ENCODE measurements at regions not wholly inside any gene's neighbourhood (a gene's known extent, or its start where the extent isn't known, plus 50 kb on each side); places are given as distances from the start of the nearest gene placed in this dataset.

DNA sequence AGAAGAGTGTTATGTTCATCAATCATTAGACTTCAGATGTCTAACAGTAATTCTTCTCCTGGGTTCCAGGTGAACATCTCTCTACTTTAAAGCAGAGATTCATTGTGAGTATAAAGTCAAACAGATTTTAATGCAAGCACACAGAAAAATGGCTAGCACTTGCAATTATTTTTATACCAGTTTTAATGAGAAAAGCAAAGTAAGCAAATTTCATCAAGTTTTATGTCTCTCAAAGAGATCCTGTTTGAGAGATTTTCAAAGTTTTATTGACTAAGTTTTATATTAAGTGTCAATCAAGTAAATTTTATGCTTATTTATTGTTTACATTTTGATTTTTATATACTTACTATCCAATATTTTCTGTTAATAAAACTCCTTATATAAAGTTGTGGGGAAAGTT is 1628.5 kb downstream of the HACE1 start:
- H3K4me1 ChIP-seq (ENCODE audit: insufficient read depth, insufficient read length), result no peaks in the 10 kb centered on the region
- H3K9ac ChIP-seq (ENCODE audit: insufficient read length, low read depth), result no peak overlapping the region
- no peaks in the 10 kb centered on the region for H3K27me3 ChIP-seq (ENCODE audit: insufficient read depth, insufficient read length)
- H3K36me3 ChIP-seq (ENCODE audit: insufficient read depth, insufficient read length, low read length), result no peaks in the 10 kb centered on the region
- H3K9me3 ChIP-seq (ENCODE audit: insufficient read depth, low read length), result peaks cover 15% of the 10 kb centered on the region; the same call in 1 of the 2 replicates
- no peak overlapping the region for H3K4me3 ChIP-seq (ENCODE audit: insufficient read length, low read depth)
- no peak for DNase-seq (ENCODE audit: low read depth, low spot score)
- TF ChIP-seq SUZ12 (IDR thresholded peaks at IDR 0.05; ENCODE audit: extremely low read depth, insufficient read depth, insufficient read length) (no peak), ZNF274 (IDR thresholded peaks at IDR 0.05; ENCODE audit: low read depth, low read length) (no peak), YY1 (IDR thresholded peaks at IDR 0.05; ENCODE audit: insufficient read depth, insufficient read length) (no peak)

DNA sequence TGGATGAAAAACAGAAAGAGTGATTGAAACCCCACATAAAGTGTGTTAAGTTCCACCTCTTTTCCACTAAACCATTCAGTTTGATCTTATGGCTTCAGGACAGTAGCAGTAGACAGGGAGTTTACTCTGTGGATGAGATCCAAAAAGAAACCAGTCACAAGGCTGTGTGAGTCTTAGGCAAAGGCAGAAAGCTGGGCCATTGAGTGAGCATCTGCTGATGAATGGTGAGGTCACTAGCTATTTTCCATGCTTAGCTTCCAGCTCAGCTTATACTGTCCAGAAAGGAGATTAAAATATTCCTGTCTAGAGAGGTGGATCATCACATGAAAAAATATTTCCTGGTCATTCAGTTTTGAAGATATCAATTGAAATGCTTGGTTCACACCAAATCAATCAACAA is 1643.9 kb downstream of the HACE1 start:
- Histone ChIP-seq H3K9ac (ENCODE audit: insufficient read length, low read depth) (no peak overlapping the region), H3K4me3 (ENCODE audit: insufficient read length, low read depth) (no peak overlapping the region), H3K27me3 (ENCODE audit: insufficient read depth, insufficient read length) (no peaks in the 10 kb centered on the region), H3K4me1 (ENCODE audit: insufficient read depth, insufficient read length) (no peaks in the 10 kb centered on the region), H3K9me3 (ENCODE audit: insufficient read depth, low read length) (no peaks in the 10 kb centered on the region), H3K36me3 (ENCODE audit: insufficient read depth, insufficient read length, low read length) (no peaks in the 10 kb centered on the region)
- TF ChIP-seq ZNF274 (IDR thresholded peaks at IDR 0.05; ENCODE audit: low read depth, low read length) (no peak), SUZ12 (IDR thresholded peaks at IDR 0.05; ENCODE audit: extremely low read depth, insufficient read depth, insufficient read length) (no peak), YY1 (IDR thresholded peaks at IDR 0.05; ENCODE audit: insufficient read depth, insufficient read length) (no peak)
- no peak for DNase-seq (ENCODE audit: low read depth, low spot score)

- H3K4me1 ChIP-seq (ENCODE audit: insufficient read depth, insufficient read length), result no peaks in the 10 kb centered on the region
- H3K9me3 ChIP-seq (ENCODE audit: insufficient read depth, low read length), result no peaks in the 10 kb centered on the region
- H3K27me3 ChIP-seq (ENCODE audit: insufficient read depth, insufficient read length), result no peaks in the 10 kb centered on the region
- H3K4me3 ChIP-seq (ENCODE audit: insufficient read length, low read depth), result no peak overlapping the region
- no peaks in the 10 kb centered on the region for H3K36me3 ChIP-seq (ENCODE audit: insufficient read depth, insufficient read length, low read length)
- TF ChIP-seq YY1 (IDR thresholded peaks at IDR 0.05; ENCODE audit: insufficient read depth, insufficient read length) (no peak), SUZ12 (IDR thresholded peaks at IDR 0.05; ENCODE audit: extremely low read depth, insufficient read depth, insufficient read length) (no peak), ZNF274 (IDR thresholded peaks at IDR 0.05; ENCODE audit: low read depth, low read length) (no peak)
- DNase-seq (ENCODE audit: low read depth, low spot score), result no peak
- H3K9ac ChIP-seq (ENCODE audit: insufficient read length, low read depth), result no peak overlapping the region
Observed at GRCh38 chr6:103210686-103211085, 1649.0 kb downstream of the HACE1 start.

DNA sequence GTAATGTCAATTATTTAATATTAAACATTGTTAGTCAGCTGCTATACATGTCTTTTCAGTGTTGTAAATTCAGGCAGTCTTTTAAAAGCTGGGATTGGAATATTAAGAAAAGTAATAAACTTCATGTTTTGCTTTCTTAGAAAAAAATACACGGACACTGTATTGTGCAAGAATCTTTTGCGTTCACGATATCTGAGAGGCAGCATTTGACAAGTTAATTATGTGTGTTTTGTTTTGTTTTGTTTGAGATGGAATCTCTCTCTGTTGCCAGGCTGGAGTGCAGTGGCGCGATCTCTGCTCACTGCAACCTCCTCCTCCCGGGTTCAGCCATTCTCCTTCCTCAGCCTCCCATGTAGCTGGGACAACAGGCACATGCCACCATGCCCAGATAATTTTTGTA is 1661.3 kb downstream of the HACE1 start:
- TF ChIP-seq SUZ12 (IDR thresholded peaks at IDR 0.05; ENCODE audit: extremely low read depth, insufficient read depth, insufficient read length) (no peak), YY1 (IDR thresholded peaks at IDR 0.05; ENCODE audit: insufficient read depth, insufficient read length) (no peak), ZNF274 (IDR thresholded peaks at IDR 0.05; ENCODE audit: low read depth, low read length) (no peak)
- Histone ChIP-seq H3K27me3 (ENCODE audit: insufficient read depth, insufficient read length) (no peaks in the 10 kb centered on the region), H3K36me3 (ENCODE audit: insufficient read depth, insufficient read length, low read length) (no peaks in the 10 kb centered on the region), H3K4me1 (ENCODE audit: insufficient read depth, insufficient read length) (no peaks in the 10 kb centered on the region), H3K4me3 (ENCODE audit: insufficient read length, low read depth) (no peak overlapping the region), H3K9ac (ENCODE audit: insufficient read length, low read depth) (no peak overlapping the region), H3K9me3 (ENCODE audit: insufficient read depth, low read length) (no peaks in the 10 kb centered on the region)
- DNase-seq (ENCODE audit: low read depth, low spot score), result no peak

DNA sequence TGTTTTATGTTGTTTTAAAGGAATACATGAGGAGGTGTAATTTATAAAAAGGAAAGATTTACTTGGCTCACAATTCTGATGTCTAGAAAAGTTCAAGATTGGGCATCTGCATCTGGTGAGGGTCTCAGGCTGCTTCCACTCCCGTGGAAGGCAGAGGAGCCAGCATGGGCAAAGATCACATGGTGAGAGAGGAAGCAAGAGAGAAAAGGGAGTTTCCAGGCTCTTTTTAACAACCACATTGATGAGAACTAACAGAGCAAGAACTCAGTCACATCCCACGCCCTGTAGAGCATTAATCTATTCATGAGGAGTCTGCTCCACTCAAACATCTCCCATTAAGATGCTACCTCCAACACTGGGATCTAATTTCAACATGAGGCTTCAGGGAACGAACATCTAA is 1666.3 kb downstream of the HACE1 start:
- no peak overlapping the region for H3K9ac ChIP-seq (ENCODE audit: insufficient read length, low read depth)
- H3K4me3 ChIP-seq (ENCODE audit: insufficient read length, low read depth), result no peak overlapping the region
- H3K36me3 ChIP-seq (ENCODE audit: insufficient read depth, insufficient read length, low read length), result no peaks in the 10 kb centered on the region
- TF ChIP-seq SUZ12 (IDR thresholded peaks at IDR 0.05; ENCODE audit: extremely low read depth, insufficient read depth, insufficient read length) (no peak), YY1 (IDR thresholded peaks at IDR 0.05; ENCODE audit: insufficient read depth, insufficient read length) (no peak), ZNF274 (IDR thresholded peaks at IDR 0.05; ENCODE audit: low read depth, low read length) (no peak)
- no peaks in the 10 kb centered on the region for H3K9me3 ChIP-seq (ENCODE audit: insufficient read depth, low read length)
- no peaks in the 10 kb centered on the region for H3K4me1 ChIP-seq (ENCODE audit: insufficient read depth, insufficient read length)
- DNase-seq (ENCODE audit: low read depth, low spot score), result no peak
- H3K27me3 ChIP-seq (ENCODE audit: insufficient read depth, insufficient read length), result no peaks in the 10 kb centered on the region

- no peak overlapping the region for H3K9ac ChIP-seq (ENCODE audit: insufficient read length, low read depth)
- no peaks in the 10 kb centered on the region for H3K4me1 ChIP-seq (ENCODE audit: insufficient read depth, insufficient read length)
- TF ChIP-seq YY1 (IDR thresholded peaks at IDR 0.05; ENCODE audit: insufficient read depth, insufficient read length) (no peak), SUZ12 (IDR thresholded peaks at IDR 0.05; ENCODE audit: extremely low read depth, insufficient read depth, insufficient read length) (no peak), ZNF274 (IDR thresholded peaks at IDR 0.05; ENCODE audit: low read depth, low read length) (no peak)
- no peaks in the 10 kb centered on the region for H3K9me3 ChIP-seq (ENCODE audit: insufficient read depth, low read length)
- no peak overlapping the region for H3K4me3 ChIP-seq (ENCODE audit: insufficient read length, low read depth)
- H3K36me3 ChIP-seq (ENCODE audit: insufficient read depth, insufficient read length, low read length), result no peaks in the 10 kb centered on the region
- H3K27me3 ChIP-seq (ENCODE audit: insufficient read depth, insufficient read length), result no peaks in the 10 kb centered on the region
- no peak for DNase-seq (ENCODE audit: low read depth, low spot score)
Observed at GRCh38 chr6:103191391-103192093, 1668.2 kb downstream of the HACE1 start.

DNA sequence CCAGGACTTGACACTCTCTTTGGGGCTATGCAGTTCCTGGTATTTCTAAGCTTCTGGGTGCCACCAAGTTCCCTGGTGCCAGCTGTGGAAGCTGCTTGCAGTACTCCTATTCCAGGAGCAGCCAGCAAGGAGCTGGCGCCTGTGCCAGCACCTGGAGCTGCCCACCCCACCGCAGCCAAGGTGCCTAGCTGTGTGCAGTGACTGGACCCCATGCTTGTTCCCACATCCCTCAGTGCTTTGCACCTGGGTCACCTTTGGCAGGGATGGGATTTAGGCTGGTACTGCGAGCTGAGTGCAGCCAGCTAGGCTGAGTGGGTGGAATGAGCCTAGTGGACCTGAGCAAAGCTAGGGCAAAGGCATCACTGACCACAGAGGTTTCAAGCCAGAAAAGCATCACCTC is 1674.9 kb downstream of the HACE1 start:
- DNase-seq (ENCODE audit: low read depth, low spot score), result no peak
- Histone ChIP-seq H3K9me3 (ENCODE audit: insufficient read depth, low read length) (no peaks in the 10 kb centered on the region), H3K4me3 (ENCODE audit: insufficient read length, low read depth) (no peak overlapping the region), H3K36me3 (ENCODE audit: insufficient read depth, insufficient read length, low read length) (no peaks in the 10 kb centered on the region), H3K4me1 (ENCODE audit: insufficient read depth, insufficient read length) (no peaks in the 10 kb centered on the region), H3K9ac (ENCODE audit: insufficient read length, low read depth) (no peak overlapping the region), H3K27me3 (ENCODE audit: insufficient read depth, insufficient read length) (no peaks in the 10 kb centered on the region)
- TF ChIP-seq ZNF274 (IDR thresholded peaks at IDR 0.05; ENCODE audit: low read depth, low read length) (no peak), SUZ12 (IDR thresholded peaks at IDR 0.05; ENCODE audit: extremely low read depth, insufficient read depth, insufficient read length) (no peak), YY1 (IDR thresholded peaks at IDR 0.05; ENCODE audit: insufficient read depth, insufficient read length) (no peak)
